IMR-90 (cell line): ENCODE measurements at regions not wholly inside any gene's neighbourhood (a gene's known extent, or its start where the extent isn't known, plus 50 kb on each side); places are given as distances from the start of the nearest gene placed in this dataset.

Experiments used
- ATAC-seq: fragments of 200-7000 bp; cut with Tn5 transposase; 2 replicates; pipeline ENCODE4 v1.9.1; 2020; ENCODE audit warnings: low read depth, mild to moderate bottlenecking, moderate library complexity
- BruUV-seq: library from RNA; stranded (reverse); fragments of 400-500 nt; replicated peaks from 2 replicates; lab custom pipeline; 2021; lab: Mats Ljungman, UMichigan
- CTCF ChIA-PET: fragments of 300-600 bp; formaldehyde crosslinking; extraction: SDS; loops from one replicate; lab custom pipeline; 2021; ENCODE audit warnings: antibody characterized with exemption; lab: Yijun Ruan, JAX
- POLR2A ChIA-PET: fragments of 300-600 bp; sonication (Branson Sonifier 250); formaldehyde crosslinking; loops from one replicate; lab custom pipeline; 2022; ENCODE audit warnings: antibody characterized with exemption; ENCODE audit not compliant: unreplicated experiment; lab: Charles Lee
- DNase-seq: peaks from one replicate; pipeline ENCODE4 v3.0.0; 2013
- H2AFZ ChIP-seq: replicated peaks from 2 replicates; pipeline ENCODE3; 2013; ENCODE audit warnings: low read length, mild to moderate bottlenecking; ENCODE audit not compliant: poor library complexity
- H2AK5ac ChIP-seq: 2 replicates; pipeline ENCODE4 v1.6.1; 2013; ENCODE audit warnings: low read depth, low read length, inconsistent platforms
- H2AK9ac ChIP-seq: replicated peaks from 2 replicates; pipeline ENCODE3; 2013; ENCODE audit warnings: mild to moderate bottlenecking, low read depth, low read length, moderate library complexity; ENCODE audit not compliant: poor library complexity
- H2BK120ac ChIP-seq: 2 replicates; pipeline ENCODE4 v1.6.1; 2013; ENCODE audit warnings: low read depth, low read length, inconsistent platforms
- H2BK15ac ChIP-seq: 3 replicates; pipeline ENCODE4 v1.6.1; 2013; ENCODE audit warnings: low read depth, low read length, inconsistent platforms
- H2BK20ac ChIP-seq: 2 replicates; pipeline ENCODE4 v1.6.1; 2013; ENCODE audit warnings: low read depth, mild to moderate bottlenecking, inconsistent platforms, low read length, moderate library complexity
- H2BK5ac ChIP-seq: 2 replicates; pipeline ENCODE4 v1.6.1; 2013; ENCODE audit warnings: mild to moderate bottlenecking, low read depth, low read length, inconsistent platforms; ENCODE audit not compliant: poor library complexity, severe bottlenecking
- H3K14ac ChIP-seq: replicated peaks from 2 replicates; pipeline ENCODE4 v1.6.1; 2013; ENCODE audit warnings: low read depth, low read length, inconsistent platforms
- H3K18ac ChIP-seq: 2 replicates; pipeline ENCODE4 v1.6.1; 2013; ENCODE audit warnings: low read depth, low read length, control low read depth
- H3K23ac ChIP-seq: 2 replicates; pipeline ENCODE4 v1.6.1; 2013; ENCODE audit warnings: low read depth, low read length, inconsistent platforms
- H3K27ac ChIP-seq: 2 replicates; pipeline ENCODE4 v1.5.1; 2013; ENCODE audit warnings: mild to moderate bottlenecking, control low read depth, low read length; ENCODE audit not compliant: insufficient read depth
- H3K27me3 ChIP-seq: 2 replicates; pipeline ENCODE4 v1.6.1; 2013; ENCODE audit warnings: low read length; ENCODE audit not compliant: control insufficient read depth, insufficient read depth
- H3K36me3 ChIP-seq: 2 replicates; pipeline ENCODE4 v1.6.1; 2013; ENCODE audit warnings: low read length, mixed read lengths; ENCODE audit not compliant: control insufficient read depth, insufficient read depth
- H3K4ac ChIP-seq: 2 replicates; pipeline ENCODE4 v1.6.1; 2013; ENCODE audit warnings: low read depth, low read length, inconsistent platforms
- H3K4me1 ChIP-seq: 2 replicates; pipeline ENCODE4 v1.6.1; 2013; ENCODE audit warnings: low read length, mixed read lengths; ENCODE audit not compliant: control insufficient read depth, insufficient read depth
- H3K4me2 ChIP-seq: 2 replicates; pipeline ENCODE4 v1.6.1; 2013; ENCODE audit warnings: low read depth, mild to moderate bottlenecking, control low read depth, low read length, moderate library complexity
- H3K4me3 ChIP-seq: 2 replicates; pipeline ENCODE4 v1.5.1; 2013; ENCODE audit warnings: low read depth, mild to moderate bottlenecking, control low read depth, low read length, moderate library complexity; ENCODE audit not compliant: insufficient read depth
- H3K56ac ChIP-seq: 2 replicates; pipeline ENCODE4 v1.6.1; 2013; ENCODE audit warnings: low read length, inconsistent platforms; ENCODE audit not compliant: insufficient read depth; ENCODE audit errors: extremely low read depth
- H3K79me1 ChIP-seq, 2 experiments: 2 replicates each; pipeline ENCODE4 v1.6.1; 2013; ENCODE audit warnings: low read length in 2 of 2, inconsistent platforms in 1 of 2, low read depth in 1 of 2
- H3K9ac ChIP-seq: 2 replicates; pipeline ENCODE4 v1.6.1; 2013; ENCODE audit warnings: low read depth, low read length, control low read depth
- H3K9me1 ChIP-seq: 2 replicates; pipeline ENCODE4 v1.6.1; 2013; ENCODE audit warnings: low read length, inconsistent platforms; ENCODE audit not compliant: insufficient read depth
- H3K9me3 ChIP-seq: 2 replicates; pipeline ENCODE4 v1.6.1; 2013; ENCODE audit warnings: low read length; ENCODE audit not compliant: control insufficient read depth, insufficient read depth
- H4K20me1 ChIP-seq: 2 replicates; pipeline ENCODE4 v1.6.1; 2013; ENCODE audit warnings: low read length, inconsistent platforms; ENCODE audit not compliant: insufficient read depth
- H4K5ac ChIP-seq: 2 replicates; pipeline ENCODE4 v1.6.1; 2013; ENCODE audit warnings: mild to moderate bottlenecking, low read depth, low read length, control low read depth
- H4K8ac ChIP-seq, 2 experiments: 2 replicates each; pipeline ENCODE4 v1.6.1; 2013; ENCODE audit warnings: low read depth in 2 of 2, low read length in 2 of 2, control low read depth in 1 of 2, inconsistent platforms in 1 of 2
- H4K91ac ChIP-seq: 2 replicates; pipeline ENCODE4 v1.6.1; 2013; ENCODE audit warnings: low read depth, low read length, inconsistent platforms; ENCODE audit not compliant: insufficient read depth
- BHLHE40 ChIP-seq: fragments of 150-350 bp; IDR thresholded peaks from 2 replicates; pipeline ENCODE4 v1.6.1; 2016; ENCODE audit warnings: mild to moderate bottlenecking, low read depth, low read length
- CHD1 ChIP-seq: IDR thresholded peaks from 2 replicates; pipeline ENCODE4 v1.6.1; 2012; ENCODE audit warnings: low read depth, low read length, improper control_type of control experiment
- CTCF ChIP-seq: conservative IDR thresholded peaks from 2 replicates; pipeline ENCODE4 v1.5.1; 2012; ENCODE audit warnings: mild to moderate bottlenecking, low read depth, low read length, improper control_type of control experiment
- FOS ChIP-seq: fragments of 150-350 bp; IDR thresholded peaks from 2 replicates; pipeline ENCODE4 v1.6.1; 2016; ENCODE audit warnings: low read depth, low read length
- MAFK ChIP-seq: IDR thresholded peaks from 2 replicates; pipeline ENCODE4 v1.6.1; 2012; ENCODE audit warnings: low read depth, low read length, improper control_type of control experiment
- MAZ ChIP-seq: IDR thresholded peaks from 2 replicates; pipeline ENCODE4 v1.6.1; 2012; ENCODE audit warnings: low read depth, mild to moderate bottlenecking, low read length, improper control_type of control experiment, moderate library complexity, borderline replicate concordance
- MXI1 ChIP-seq: IDR thresholded peaks from 2 replicates; pipeline ENCODE4 v1.6.1; 2012; ENCODE audit warnings: low read depth, mild to moderate bottlenecking, low read length, moderate library complexity, borderline replicate concordance
- RAD21 ChIP-seq: IDR thresholded peaks from 2 replicates; pipeline ENCODE4 v1.6.1; 2012; ENCODE audit warnings: low read length, improper control_type of control experiment
- RCOR1 ChIP-seq: IDR thresholded peaks from 2 replicates; pipeline ENCODE4 v1.6.1; 2012; ENCODE audit warnings: mild to moderate bottlenecking, low read length, improper control_type of control experiment; ENCODE audit not compliant: insufficient replicate concordance
- RFX5 ChIP-seq: IDR thresholded peaks from 2 replicates; pipeline ENCODE4 v1.8.0; 2012; ENCODE audit warnings: low read depth, mild to moderate bottlenecking, low read length, moderate library complexity
- USF2 ChIP-seq: fragments of 150-350 bp; IDR thresholded peaks from 2 replicates; pipeline ENCODE4 v1.6.1; 2017; ENCODE audit warnings: mild to moderate bottlenecking, antibody characterized with exemption, low read length, low read depth
- WGBS, 2 experiments: methylation state at CpG; one replicate each; pipeline versions ENCODE4 v1.1.5 to v1.1.7; 2013; ENCODE audit warnings: missing lambda C conversion rate in 2 of 2; ENCODE audit not compliant: insufficient read length in 1 of 2; ENCODE audit errors: extremely low coverage in 2 of 2; 5-methylcytosine and 5-hydroxymethylcytosine counted together
- dilution Hi-C: fragments of 300-500 bp; cut with HindIII; formaldehyde crosslinking; loops from one replicate; pipeline ENCODE4 v1.14.3; 2018; ENCODE audit warnings: low sequenced_read_pairs; ENCODE audit not compliant: unreplicated experiment
- in situ Hi-C: fragments of 300-500 bp; cut with MboI; formaldehyde crosslinking; loops from 3 replicates; pipeline ENCODE4 v1.14.3; 2019; ENCODE audit warnings: low sequenced_read_pairs, inconsistent platforms, mixed read lengths
- intact Hi-C: fragments of 100-400 bp; cut with micrococcal nuclease; formaldehyde crosslinking; loops from 2 replicates; pipeline ENCODE4 v1.10.0; 2022
- TF ChIP-seq, protein P1 (sequence below): fragments of 150-350 bp; IDR thresholded peaks from 2 replicates; pipeline ENCODE4 v1.6.1; 2016; ENCODE audit warnings: low read depth, mild to moderate bottlenecking, low read length, moderate library complexity, borderline replicate concordance

- H4K5ac ChIP-seq = no peak overlapping the region
- WGBS, 2 experiments = no CpG with 5 or more reads among the region's 3 CpGs
- intact Hi-C loops (no loop called here), in situ Hi-C loops (no loop called here), dilution Hi-C loops (no loop called here)
- ATAC-seq (no peak), DNase-seq (no peak)
- TF ChIP-seq RAD21 (no peak), RFX5 (no peak), MAZ (no peak), MXI1 (no peak), MAFK (no peak), BHLHE40 (no peak), CHD1 (no peak), CTCF (no peak), FOS (no peak), RCOR1 (no peak), USF2 (no peak)
- TF ChIP-seq, protein P1, sequence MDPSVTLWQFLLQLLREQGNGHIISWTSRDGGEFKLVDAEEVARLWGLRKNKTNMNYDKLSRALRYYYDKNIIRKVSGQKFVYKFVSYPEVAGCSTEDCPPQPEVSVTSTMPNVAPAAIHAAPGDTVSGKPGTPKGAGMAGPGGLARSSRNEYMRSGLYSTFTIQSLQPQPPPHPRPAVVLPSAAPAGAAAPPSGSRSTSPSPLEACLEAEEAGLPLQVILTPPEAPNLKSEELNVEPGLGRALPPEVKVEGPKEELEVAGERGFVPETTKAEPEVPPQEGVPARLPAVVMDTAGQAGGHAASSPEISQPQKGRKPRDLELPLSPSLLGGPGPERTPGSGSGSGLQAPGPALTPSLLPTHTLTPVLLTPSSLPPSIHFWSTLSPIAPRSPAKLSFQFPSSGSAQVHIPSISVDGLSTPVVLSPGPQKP = no peak
- H3K9me1 ChIP-seq = no peaks in the 10 kb centered on the region
- no peak overlapping the region for H2AFZ ChIP-seq
- H3K4ac ChIP-seq = no peak overlapping the region
- no peak overlapping the region for H2BK5ac ChIP-seq
- no peak overlapping the region for H3K9ac ChIP-seq
- H3K9me3 ChIP-seq = no peaks in the 10 kb centered on the region
- no peak overlapping the region for H2BK20ac ChIP-seq
- no peaks in the 10 kb centered on the region for H3K36me3 ChIP-seq
- H3K23ac ChIP-seq = no peak overlapping the region
- ChIA-PET CTCF (interaction anchor here (1.0 kb wide), 1 partner anchor 20 kb away, joined by 3 read pairs; no protein-coding TSS in a partner anchor), POLR2A (no interaction called here)
- H2BK15ac ChIP-seq = no peak overlapping the region
- H2AK5ac ChIP-seq = no peak overlapping the region
- no peak overlapping the region for H3K18ac ChIP-seq
- no peak overlapping the region for H4K91ac ChIP-seq
- H2AK9ac ChIP-seq = no peak overlapping the region
- no peak overlapping the region for H4K8ac ChIP-seq
- no peak overlapping the region for H3K27ac ChIP-seq
- no peak overlapping the region for H3K4me2 ChIP-seq
- no peak overlapping the region for H3K4me3 ChIP-seq
- no peak overlapping the region for H3K14ac ChIP-seq
- no peaks in the 10 kb centered on the region for H3K4me1 ChIP-seq
- no peaks in the 10 kb centered on the region for H4K20me1 ChIP-seq
- no peaks in the 10 kb centered on the region for H3K79me1 ChIP-seq
- no peak overlapping the region for H3K56ac ChIP-seq
- no TSS peak for BruUV-seq
- no peaks in the 10 kb centered on the region for H3K27me3 ChIP-seq
- H2BK120ac ChIP-seq = no peak overlapping the region
Observed at GRCh38 chr13:86655561-86655960, 856.3 kb upstream of the SLITRK6 start.
